ENCODE measurements at regions not wholly inside any gene's neighbourhood (a gene's known extent, or its start where the extent isn't known, plus 50 kb on each side); places are given as distances from the start of the nearest gene placed in this dataset.

- DNase-seq, result no peak
- Histone ChIP-seq H3K27me3 (ENCODE audit: insufficient read depth, low read length, poor library complexity, severe bottlenecking) (no peaks in the 10 kb centered on the region), H3K27ac (ENCODE audit: low read depth, low read length) (no peak overlapping the region), H3K4me1 (ENCODE audit: insufficient read depth, low read length) (no peaks in the 10 kb centered on the region), H3K36me3 (ENCODE audit: insufficient read depth, low read length) (no peaks in the 10 kb centered on the region), H3K9me3 (ENCODE audit: low read length) (no peaks in the 10 kb centered on the region), H3K4me3 (ENCODE audit: low read length) (no peak overlapping the region)
- H3K36me3 Mint-ChIP-seq, result no peaks in the 10 kb centered on the region
- H3K9me3 Mint-ChIP-seq, result peaks cover 0 to 4% (median 0%) of the 10 kb centered on the region in 5 donors
- peaks cover 0 to 5% of the 10 kb centered on the region in 2 donors for H3K27me3 Mint-ChIP-seq
- H3K4me1 Mint-ChIP-seq, result no peaks in the 10 kb centered on the region
- ChIA-PET CTCF (no interaction called here), POLR2A (no interaction called here)
- H3K4me3 Mint-ChIP-seq, result no peak overlapping the region
- no peak overlapping the region for H3K27ac Mint-ChIP-seq
Observed at GRCh38 chr16:80208743-80209142, 332.1 kb upstream of the DYNLRB2 start.

- peaks cover 0 to 4% (median 0%) of the 10 kb centered on the region in 5 donors for H3K9me3 Mint-ChIP-seq
- H3K36me3 Mint-ChIP-seq, result no peaks in the 10 kb centered on the region
- DNase-seq, result no peak
- H3K4me3 Mint-ChIP-seq, result no peak overlapping the region
- Histone ChIP-seq H3K36me3 (ENCODE audit: insufficient read depth, low read length) (no peaks in the 10 kb centered on the region), H3K9me3 (ENCODE audit: low read length) (no peaks in the 10 kb centered on the region), H3K4me1 (ENCODE audit: insufficient read depth, low read length) (no peaks in the 10 kb centered on the region), H3K4me3 (ENCODE audit: low read length) (no peak overlapping the region), H3K27ac (ENCODE audit: low read depth, low read length) (no peak overlapping the region), H3K27me3 (ENCODE audit: insufficient read depth, low read length, poor library complexity, severe bottlenecking) (no peaks in the 10 kb centered on the region)
- CTCF ChIA-PET, result no interaction called here
- H3K27ac Mint-ChIP-seq, result no peak overlapping the region
- no peaks in the 10 kb centered on the region for H3K4me1 Mint-ChIP-seq
- POLR2A ChIA-PET, result no interaction called here
- H3K27me3 Mint-ChIP-seq, result peaks cover 0 to 5% of the 10 kb centered on the region in 2 donors
Observed at GRCh38 chr16:80208015-80208414, 332.8 kb upstream of the DYNLRB2 start.

- Histone ChIP-seq H3K36me3 (ENCODE audit: insufficient read depth, low read length) (no peaks in the 10 kb centered on the region), H3K27ac (ENCODE audit: low read depth, low read length) (no peak overlapping the region), H3K27me3 (ENCODE audit: insufficient read depth, low read length, poor library complexity, severe bottlenecking) (no peaks in the 10 kb centered on the region), H3K4me3 (ENCODE audit: low read length) (no peak overlapping the region), H3K9me3 (ENCODE audit: low read length) (no peaks in the 10 kb centered on the region), H3K4me1 (ENCODE audit: insufficient read depth, low read length) (no peaks in the 10 kb centered on the region)
- Mint-ChIP-seq H3K9me3 (no peaks in the 10 kb centered on the region), H3K27me3 (peaks cover 0 to 4% of the 10 kb centered on the region in 2 donors), H3K4me3 (no peak overlapping the region), H3K36me3 (no peaks in the 10 kb centered on the region), H3K4me1 (no peaks in the 10 kb centered on the region), H3K27ac (no peak overlapping the region)
- ChIA-PET POLR2A (no interaction called here), CTCF (no interaction called here)
- DNase-seq, result no peak
Observed at GRCh38 chr16:80203821-80204220, 337.0 kb upstream of the DYNLRB2 start.

- Histone ChIP-seq H3K4me3 (ENCODE audit: low read length) (no peak overlapping the region), H3K27me3 (ENCODE audit: insufficient read depth, low read length, poor library complexity, severe bottlenecking) (no peaks in the 10 kb centered on the region), H3K9me3 (ENCODE audit: low read length) (no peaks in the 10 kb centered on the region), H3K36me3 (ENCODE audit: insufficient read depth, low read length) (no peaks in the 10 kb centered on the region), H3K27ac (ENCODE audit: low read depth, low read length) (no peak overlapping the region), H3K4me1 (ENCODE audit: insufficient read depth, low read length) (no peaks in the 10 kb centered on the region)
- DNase-seq, result no peak
- H3K4me3 Mint-ChIP-seq, result no peak overlapping the region
- no peak overlapping the region for H3K27ac Mint-ChIP-seq
- H3K27me3 Mint-ChIP-seq, result peaks cover 0 to 4% of the 10 kb centered on the region in 2 donors
- no peaks in the 10 kb centered on the region for H3K4me1 Mint-ChIP-seq
- no peaks in the 10 kb centered on the region for H3K9me3 Mint-ChIP-seq
- CTCF ChIA-PET, result no interaction called here
- H3K36me3 Mint-ChIP-seq, result no peaks in the 10 kb centered on the region
- POLR2A ChIA-PET, result no interaction called here
Observed at GRCh38 chr16:80202831-80203413, 337.9 kb upstream of the DYNLRB2 start.

- no peak overlapping the region for H3K27ac Mint-ChIP-seq
Observed at GRCh38 chr16:80200079-80200478, 340.7 kb upstream of the DYNLRB2 start.

GRCh38 chr16:80199614-80200013 lies 341.2 kb upstream of the DYNLRB2 start:
- Mint-ChIP-seq H3K27ac (no peak overlapping the region), H3K4me1 (no peaks in the 10 kb centered on the region), H3K27me3 (peaks cover 1 to 2% of the 10 kb centered on the region in 2 donors), H3K4me3 (no peak overlapping the region), H3K36me3 (no peaks in the 10 kb centered on the region), H3K9me3 (no peaks in the 10 kb centered on the region)
- no peaks in the 10 kb centered on the region for H3K4me1 ChIP-seq (ENCODE audit: insufficient read depth, low read length)
- DNase-seq, result no peak
- ChIA-PET POLR2A (no interaction called here), CTCF (no interaction called here)
- no peak overlapping the region for H3K4me3 ChIP-seq (ENCODE audit: low read length)
- H3K9me3 ChIP-seq (ENCODE audit: low read length), result no peaks in the 10 kb centered on the region
- H3K36me3 ChIP-seq (ENCODE audit: insufficient read depth, low read length), result no peaks in the 10 kb centered on the region
- H3K27me3 ChIP-seq (ENCODE audit: insufficient read depth, low read length, poor library complexity, severe bottlenecking), result no peaks in the 10 kb centered on the region
- H3K27ac ChIP-seq (ENCODE audit: low read depth, low read length), result no peak overlapping the region

More at GRCh38 chr16:80200079-80200478, 340.7 kb upstream of the DYNLRB2 start:
- Histone ChIP-seq H3K4me3 (ENCODE audit: low read length) (no peak overlapping the region), H3K36me3 (ENCODE audit: insufficient read depth, low read length) (no peaks in the 10 kb centered on the region), H3K4me1 (ENCODE audit: insufficient read depth, low read length) (no peaks in the 10 kb centered on the region), H3K27me3 (ENCODE audit: insufficient read depth, low read length, poor library complexity, severe bottlenecking) (no peaks in the 10 kb centered on the region), H3K27ac (ENCODE audit: low read depth, low read length) (no peak overlapping the region), H3K9me3 (ENCODE audit: low read length) (no peaks in the 10 kb centered on the region)
- ChIA-PET CTCF (no interaction called here), POLR2A (no interaction called here)
- no peak for DNase-seq
- H3K4me3 Mint-ChIP-seq, result no peak overlapping the region
- no peaks in the 10 kb centered on the region for H3K36me3 Mint-ChIP-seq
- no peaks in the 10 kb centered on the region for H3K9me3 Mint-ChIP-seq
- H3K27me3 Mint-ChIP-seq, result peaks cover 0 to 1% of the 10 kb centered on the region in 2 donors
- no peaks in the 10 kb centered on the region for H3K4me1 Mint-ChIP-seq

GRCh38 chr16:80198311-80199299 lies 342.2 kb upstream of the DYNLRB2 start:
- Histone ChIP-seq H3K36me3 (ENCODE audit: insufficient read depth, low read length) (no peaks in the 10 kb centered on the region), H3K9me3 (ENCODE audit: low read length) (no peaks in the 10 kb centered on the region), H3K27me3 (ENCODE audit: insufficient read depth, low read length, poor library complexity, severe bottlenecking) (no peaks in the 10 kb centered on the region), H3K27ac (ENCODE audit: low read depth, low read length) (no peak overlapping the region), H3K4me1 (ENCODE audit: insufficient read depth, low read length) (no peaks in the 10 kb centered on the region), H3K4me3 (ENCODE audit: low read length) (no peak overlapping the region)
- Mint-ChIP-seq H3K36me3 (no peaks in the 10 kb centered on the region), H3K9me3 (no peaks in the 10 kb centered on the region), H3K27ac (no peak overlapping the region), H3K4me1 (no peaks in the 10 kb centered on the region), H3K4me3 (no peak overlapping the region), H3K27me3 (peaks cover 1 to 11% of the 10 kb centered on the region in 2 donors)
- DNase-seq, result no peak
- ChIA-PET POLR2A (no interaction called here), CTCF (no interaction called here)

- H3K9me3 ChIP-seq (ENCODE audit: low read length), result no peaks in the 10 kb centered on the region
- H3K36me3 Mint-ChIP-seq, result no peaks in the 10 kb centered on the region
- H3K27me3 ChIP-seq (ENCODE audit: insufficient read depth, low read length, poor library complexity, severe bottlenecking), result no peaks in the 10 kb centered on the region
- DNase-seq, result no peak
- CTCF ChIA-PET, result no interaction called here
- no peaks in the 10 kb centered on the region for H3K36me3 ChIP-seq (ENCODE audit: insufficient read depth, low read length)
- H3K9me3 Mint-ChIP-seq, result no peaks in the 10 kb centered on the region
- no peaks in the 10 kb centered on the region for H3K4me1 Mint-ChIP-seq
- no peak overlapping the region for H3K27ac Mint-ChIP-seq
- POLR2A ChIA-PET, result no interaction called here
- H3K4me3 ChIP-seq (ENCODE audit: low read length), result no peak overlapping the region
- no peak overlapping the region for H3K4me3 Mint-ChIP-seq
- H3K27me3 Mint-ChIP-seq, result peaks cover 1 to 17% of the 10 kb centered on the region in 2 donors
- H3K27ac ChIP-seq (ENCODE audit: low read depth, low read length), result no peak overlapping the region
- no peaks in the 10 kb centered on the region for H3K4me1 ChIP-seq (ENCODE audit: insufficient read depth, low read length)
Observed at GRCh38 chr16:80197741-80198201, 343.0 kb upstream of the DYNLRB2 start.

All from CD8-positive, alpha-beta memory T cell (primary cell).